B cell (primary cell): ENCODE measurements at regions not wholly inside any gene's neighbourhood (a gene's known extent, or its start where the extent isn't known, plus 50 kb on each side); places are given as distances from the start of the nearest gene placed in this dataset.

Experiments
- ATAC-seq: fragments of 200-7000 bp; cut with Tn5 transposase; one replicate; pipeline ENCODE4 v1.10.0; 2021; ENCODE audit warnings: low read depth, mild to moderate bottlenecking, moderate number of reproducible peaks, moderate library complexity
- CTCF ChIA-PET: fragments of 350-600 bp; sonication (Branson Sonifier 250); formaldehyde crosslinking; loops from one replicate; lab custom pipeline; 2021; ENCODE audit warnings: antibody characterized with exemption, inconsistent platforms; lab: Charles Lee
- POLR2A ChIA-PET: fragments of 350-600 bp; sonication (Branson Sonifier 250); formaldehyde crosslinking; loops from one replicate; lab custom pipeline; 2021; ENCODE audit warnings: antibody characterized with exemption; lab: Charles Lee
- DNase-seq: peaks from one replicate; pipeline ENCODE4 v3.0.0; 2013
- H2AFZ ChIP-seq: 2 replicates; pipeline ENCODE4 v1.6.1; 2012; ENCODE audit warnings: mild to moderate bottlenecking, low read depth, low read length; ENCODE audit not compliant: insufficient read depth, poor library complexity, severe bottlenecking
- H3K27ac ChIP-seq, 2 donors: 1 replicate in 1 of 2; 2 replicates in 1 of 2; pipeline ENCODE4 v1.5.1; 2012 to 2013; ENCODE audit warnings: low read length in 2 of 2, mild to moderate bottlenecking in 2 of 2, moderate library complexity in 1 of 2
- H3K27me3 ChIP-seq, 4 experiments: fragments of 200-600 bp in 1 of 4; sonication (generic) in 1 of 4; replicated peaks in 1 of 4; 1 replicate in 2 of 4; 2 replicates in 2 of 4; pipeline versions ENCODE4 v1.6.1 to v1.7.0; 2013 to 2016; ENCODE audit warnings: low read length in 3 of 4, mild to moderate bottlenecking in 2 of 4, mixed read lengths in 1 of 4, moderate library complexity in 1 of 4; ENCODE audit not compliant: insufficient read depth in 4 of 4, control insufficient read depth in 3 of 4; ENCODE audit errors: control extremely low read depth in 1 of 4
- H3K36me3 ChIP-seq, 2 experiments: replicated peaks in 1 of 2; 1 replicate in 1 of 2; 2 replicates in 1 of 2; pipeline versions ENCODE4 v1.6.1 to v1.7.1; 2013; ENCODE audit warnings: low read length in 1 of 2; ENCODE audit not compliant: insufficient read depth in 2 of 2, control insufficient read depth in 1 of 2; ENCODE audit errors: control extremely low read depth in 1 of 2, extremely low read depth in 1 of 2
- H3K4me1 ChIP-seq, 2 donors: fragments of 200-600 bp in 1 of 2; sonication (generic) in 1 of 2; 1 replicate in 1 of 2; 2 replicates in 1 of 2; pipeline versions ENCODE4 v1.5.1 to v1.6.1; 2013 to 2017; ENCODE audit warnings: low read length in 2 of 2; ENCODE audit not compliant: control insufficient read depth in 2 of 2, insufficient read depth in 2 of 2
- H3K4me2 ChIP-seq: replicated peaks from 2 replicates; pipeline ENCODE3; 2012; ENCODE audit warnings: mild to moderate bottlenecking, low read depth, low read length; ENCODE audit not compliant: poor library complexity, severe bottlenecking
- H3K4me3 ChIP-seq, 5 experiments: fragments of 200-600 bp in 1 of 5; sonication (generic) in 1 of 5; 1 replicate in 3 of 5; 2 replicates in 2 of 5; pipeline versions ENCODE4 v1.5.1 to v1.7.0; 2011 to 2016; ENCODE audit warnings: low read length in 4 of 5, mild to moderate bottlenecking in 4 of 5, low read depth in 2 of 5, control low read depth in 1 of 5, moderate library complexity in 1 of 5; ENCODE audit not compliant: insufficient read depth in 1 of 5; ENCODE audit errors: control extremely low read depth in 1 of 5, extremely low read depth in 1 of 5
- H3K79me2 ChIP-seq: fragments of 200-600 bp; sonication (generic); one replicate; pipeline ENCODE4 v1.6.0; 2016; ENCODE audit warnings: low read length; ENCODE audit not compliant: control insufficient read depth, insufficient read depth
- H3K9ac ChIP-seq: fragments of 200-600 bp; sonication (generic); 2 replicates; pipeline ENCODE4 v1.6.1; 2017; ENCODE audit warnings: mild to moderate bottlenecking, low read length, moderate library complexity
- H3K9me3 ChIP-seq, 3 donors: one replicate each; pipeline versions ENCODE4 v1.6.1 to v1.7.1; 2013; ENCODE audit warnings: low read length in 2 of 3; ENCODE audit not compliant: control insufficient read depth in 2 of 3, insufficient read depth in 1 of 3; ENCODE audit errors: control extremely low read depth in 1 of 3
- H4K20me1 ChIP-seq: 2 replicates; pipeline ENCODE4 v1.6.0; 2012; ENCODE audit warnings: mild to moderate bottlenecking, low read length; ENCODE audit not compliant: insufficient read depth, control insufficient read depth, poor library complexity, severe bottlenecking
- H3K27ac Mint-ChIP-seq: one replicate; pipeline ENCODE4 v1.8.0; 2021; ENCODE audit warnings: mixed read lengths
- H3K27me3 Mint-ChIP-seq: one replicate; pipeline ENCODE4 v1.8.0; 2021; ENCODE audit warnings: mixed read lengths
- H3K4me1 Mint-ChIP-seq: one replicate; pipeline ENCODE4 v1.8.0; 2021; ENCODE audit warnings: mixed read lengths
- H3K4me3 Mint-ChIP-seq: one replicate; pipeline ENCODE4 v1.8.0; 2021; ENCODE audit warnings: mixed read lengths
- H3K9me3 Mint-ChIP-seq: one replicate; pipeline ENCODE4 v1.8.0; 2022; ENCODE audit warnings: mixed read lengths; ENCODE audit not compliant: insufficient read depth
- EZH2 ChIP-seq: IDR thresholded peaks from 2 replicates; pipeline ENCODE4 v1.6.1; 2012; ENCODE audit warnings: borderline replicate concordance, low read depth, mild to moderate bottlenecking, moderate library complexity, low read length; ENCODE audit not compliant: insufficient read depth, poor library complexity, severe bottlenecking
- WGBS: methylation state at CpG from one replicate; pipeline ENCODE4 v1.1.5; 2013; ENCODE audit warnings: missing lambda C conversion rate; ENCODE audit not compliant: insufficient coverage; 5-methylcytosine and 5-hydroxymethylcytosine counted together
- intact Hi-C: fragments of 100-400 bp; cut with micrococcal nuclease; formaldehyde crosslinking; loops from one replicate; pipeline ENCODE4 v1.10.0; 2022
- TF ChIP-seq, protein P1 (sequence below): fragments of 200-600 bp; IDR thresholded peaks from one replicate; pipeline ENCODE4 v1.8.0; 2022; ENCODE audit warnings: antibody characterized with exemption, mild to moderate bottlenecking

DNA sequence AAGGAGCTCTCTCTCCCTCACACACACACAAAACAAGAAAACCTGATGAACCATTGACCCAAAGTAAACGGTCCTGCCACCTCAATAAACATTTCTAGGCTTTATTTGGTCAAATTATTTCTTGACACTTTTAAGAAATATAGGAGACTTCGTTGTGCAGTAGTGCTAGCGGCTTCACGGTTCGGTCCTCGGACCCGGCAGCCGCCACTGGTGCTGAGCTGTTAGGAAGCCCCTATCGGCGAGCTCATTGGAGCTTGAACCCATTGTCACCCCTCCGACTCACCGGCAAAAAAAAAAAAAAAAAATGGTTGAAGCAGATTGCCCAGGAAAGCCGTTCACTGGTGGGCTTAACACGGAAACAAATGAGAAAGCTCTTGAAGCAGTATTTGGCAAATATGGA, 1695.6 kb upstream of the ACO1 start:
- H3K36me3 ChIP-seq = no peaks in the 10 kb centered on the region
- ChIA-PET POLR2A (no interaction called here), CTCF (no interaction called here)
- no peaks in the 10 kb centered on the region for H3K27me3 Mint-ChIP-seq
- H3K27ac ChIP-seq = no peak overlapping the region
- no peaks in the 10 kb centered on the region for H3K4me1 Mint-ChIP-seq
- no peaks in the 10 kb centered on the region for H3K9me3 ChIP-seq
- no peaks in the 10 kb centered on the region for H3K27me3 ChIP-seq
- 92% methylated on average over 13 of the region's 14 CpGs for WGBS
- DNase-seq (no peak), ATAC-seq (no peak)
- no peaks in the 10 kb centered on the region for H4K20me1 ChIP-seq
- H3K27ac Mint-ChIP-seq = no peak overlapping the region
- H3K4me2 ChIP-seq = no peak overlapping the region
- intact Hi-C loops = no loop called here
- H3K9me3 Mint-ChIP-seq = peaks cover 2% of the 10 kb centered on the region
- no peak overlapping the region for H3K4me3 ChIP-seq
- no peaks in the 10 kb centered on the region for H3K4me1 ChIP-seq
- H3K4me3 Mint-ChIP-seq = no peak overlapping the region
- H3K79me2 ChIP-seq = no peaks in the 10 kb centered on the region
- H2AFZ ChIP-seq = no peak overlapping the region
- H3K9ac ChIP-seq = no peak overlapping the region
- no peak for TF ChIP-seq EZH2
- TF ChIP-seq, protein P1, sequence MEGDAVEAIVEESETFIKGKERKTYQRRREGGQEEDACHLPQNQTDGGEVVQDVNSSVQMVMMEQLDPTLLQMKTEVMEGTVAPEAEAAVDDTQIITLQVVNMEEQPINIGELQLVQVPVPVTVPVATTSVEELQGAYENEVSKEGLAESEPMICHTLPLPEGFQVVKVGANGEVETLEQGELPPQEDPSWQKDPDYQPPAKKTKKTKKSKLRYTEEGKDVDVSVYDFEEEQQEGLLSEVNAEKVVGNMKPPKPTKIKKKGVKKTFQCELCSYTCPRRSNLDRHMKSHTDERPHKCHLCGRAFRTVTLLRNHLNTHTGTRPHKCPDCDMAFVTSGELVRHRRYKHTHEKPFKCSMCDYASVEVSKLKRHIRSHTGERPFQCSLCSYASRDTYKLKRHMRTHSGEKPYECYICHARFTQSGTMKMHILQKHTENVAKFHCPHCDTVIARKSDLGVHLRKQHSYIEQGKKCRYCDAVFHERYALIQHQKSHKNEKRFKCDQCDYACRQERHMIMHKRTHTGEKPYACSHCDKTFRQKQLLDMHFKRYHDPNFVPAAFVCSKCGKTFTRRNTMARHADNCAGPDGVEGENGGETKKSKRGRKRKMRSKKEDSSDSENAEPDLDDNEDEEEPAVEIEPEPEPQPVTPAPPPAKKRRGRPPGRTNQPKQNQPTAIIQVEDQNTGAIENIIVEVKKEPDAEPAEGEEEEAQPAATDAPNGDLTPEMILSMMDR = no peak

DNA sequence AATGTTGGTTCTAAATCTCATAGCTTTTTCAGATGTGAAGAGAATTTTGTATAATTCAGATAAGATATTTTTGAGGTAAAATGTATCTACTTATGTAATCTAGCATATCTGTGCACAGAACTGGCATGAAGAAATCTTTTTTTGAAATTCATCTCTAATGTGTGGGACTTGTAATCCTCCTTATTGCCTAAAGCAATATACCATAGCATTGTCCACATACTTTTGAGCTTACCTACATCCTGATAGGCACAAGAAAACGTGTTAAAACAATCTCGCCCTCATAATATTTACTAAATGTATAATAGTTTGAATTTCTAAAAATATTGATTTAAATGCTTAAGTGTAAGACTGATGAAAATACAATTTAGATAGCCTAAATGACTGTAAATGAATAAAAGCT, 1686.5 kb upstream of the ACO1 start:
- ATAC-seq = no peak
- no peaks in the 10 kb centered on the region for H3K79me2 ChIP-seq
- no peak overlapping the region for H3K27ac Mint-ChIP-seq
- intact Hi-C loops = no loop called here
- no peak overlapping the region for H2AFZ ChIP-seq
- no peaks in the 10 kb centered on the region for H3K9me3 ChIP-seq
- no peaks in the 10 kb centered on the region for H3K9me3 Mint-ChIP-seq
- H3K4me3 ChIP-seq = no peak overlapping the region
- H3K27me3 ChIP-seq = no peaks in the 10 kb centered on the region
- H3K4me1 Mint-ChIP-seq = no peaks in the 10 kb centered on the region
- no CpG with 5 or more reads among the region's 2 CpGs for WGBS
- TF ChIP-seq, protein P1 = no peak
- no peak for TF ChIP-seq EZH2
- H3K4me3 Mint-ChIP-seq = no peak overlapping the region
- ChIA-PET CTCF (no interaction called here), POLR2A (no interaction called here)
- H3K27ac ChIP-seq = no peak overlapping the region
- no peaks in the 10 kb centered on the region for H3K27me3 Mint-ChIP-seq
- no peaks in the 10 kb centered on the region for H3K4me1 ChIP-seq
- DNase-seq = no peak
- no peaks in the 10 kb centered on the region for H3K36me3 ChIP-seq
- no peak overlapping the region for H3K9ac ChIP-seq
- no peaks in the 10 kb centered on the region for H4K20me1 ChIP-seq
- no peak overlapping the region for H3K4me2 ChIP-seq
